ENCODE measurements at regions not wholly inside any gene's neighbourhood (a gene's known extent, or its start where the extent isn't known, plus 50 kb on each side); places are given as distances from the start of the nearest gene placed in this dataset.
"Not testable (repeated sequence)": the region's sequence is repeated elsewhere in the genome, so short reads cannot be mapped to it uniquely, and the experiment has no call there.

- no peak for DNase-seq
These were observed 304.8 kb downstream of the CPS1 start for GRCh38 chr2:210861038-210861665.

GRCh38 chr2:210862283-210863065, 306.1 kb downstream of the CPS1 start:
- DNase-seq, result no peak

- no peak for DNase-seq
These were observed 306.9 kb downstream of the CPS1 start for GRCh38 chr2:210863283-210863682.

GRCh38 chr2:210871566-210871965, 315.2 kb downstream of the CPS1 start:
- not testable (repeated sequence) for DNase-seq

- DNase-seq, result no peak
These were observed 317.2 kb downstream of the CPS1 start for GRCh38 chr2:210873631-210874030.

- no peak for DNase-seq
These were observed 327.8 kb downstream of the CPS1 start for GRCh38 chr2:210884227-210884626.

GRCh38 chr2:210888035-210888434, 331.6 kb downstream of the CPS1 start:
- no peak for DNase-seq

GRCh38 chr2:210895132-210895531, 338.7 kb downstream of the CPS1 start:
- no peak for DNase-seq

- DNase-seq, result no peak
These were observed 342.7 kb downstream of the CPS1 start for GRCh38 chr2:210899131-210899530.

- DNase-seq, result no peak
These were observed 344.9 kb downstream of the CPS1 start for GRCh38 chr2:210901326-210901725.

- DNase-seq, result no peak
These were observed 356.4 kb downstream of the CPS1 start for GRCh38 chr2:210912779-210913178.

- DNase-seq, result no peak
These were observed 357.1 kb downstream of the CPS1 start for GRCh38 chr2:210913461-210913860.

- no peak for DNase-seq
These were observed 359.5 kb downstream of the CPS1 start for GRCh38 chr2:210915912-210916311.

GRCh38 chr2:210917465-210917864, 361.1 kb downstream of the CPS1 start:
- no peak for DNase-seq

GRCh38 chr2:210919128-210919527, 362.7 kb downstream of the CPS1 start:
- no peak for DNase-seq

GRCh38 chr2:210922419-210922818, 366.0 kb downstream of the CPS1 start:
- no peak for DNase-seq

GRCh38 chr2:210928714-210929113, 372.3 kb downstream of the CPS1 start:
- DNase-seq, result no peak

GRCh38 chr2:210938228-210938627, 381.8 kb downstream of the CPS1 start:
- DNase-seq, result no peak

GRCh38 chr2:210946395-210946794, 390.0 kb downstream of the CPS1 start:
- no peak for DNase-seq

- not testable (repeated sequence) for DNase-seq
These were observed 394.1 kb downstream of the CPS1 start for GRCh38 chr2:210950434-210951060.

GRCh38 chr2:210954386-210954907, 398.0 kb downstream of the CPS1 start:
- no peak for DNase-seq

GRCh38 chr2:210955591-210955990, 399.2 kb downstream of the CPS1 start:
- peak; percentile 25 for DNase-seq

GRCh38 chr2:210956101-210956500, 399.7 kb downstream of the CPS1 start:
- no peak for DNase-seq

GRCh38 chr2:210961249-210961648, 404.9 kb downstream of the CPS1 start:
- no peak for DNase-seq
